H1 (cell line): ENCODE measurements at regions not wholly inside any gene's neighbourhood (a gene's known extent, or its start where the extent isn't known, plus 50 kb on each side); places are given as distances from the start of the nearest gene placed in this dataset.

Source experiments
- ATF2 ChIP-seq: IDR thresholded peaks from 2 replicates; pipeline ENCODE4 v1.6.1; 2012; ENCODE audit warnings: low read length, inconsistent platforms
- CHD2 ChIP-seq: IDR thresholded peaks from 2 replicates; pipeline ENCODE4 v1.6.1; 2012; ENCODE audit warnings: low read length, improper control_type of control experiment
- EP300 ChIP-seq, 2 experiments: IDR thresholded peaks; 1 replicate in 1 of 2; 2 replicates in 1 of 2; pipeline ENCODE4 v1.6.1; 2011 to 2012; ENCODE audit warnings: low read depth in 2 of 2, low read length in 2 of 2, mild to moderate bottlenecking in 2 of 2, borderline replicate concordance in 1 of 2, inconsistent platforms in 1 of 2, moderate library complexity in 1 of 2
- EZH2 ChIP-seq: fragments of 200-600 bp; sonication (generic); IDR thresholded peaks from 2 replicates; pipeline ENCODE4 v1.7.1; 2012; ENCODE audit warnings: low read depth, mild to moderate bottlenecking, moderate library complexity, low read length, inconsistent platforms; ENCODE audit not compliant: severe bottlenecking
- GABPA ChIP-seq: IDR thresholded peaks from 2 replicates; pipeline ENCODE4 v1.6.1; 2011; ENCODE audit warnings: mild to moderate bottlenecking, low read length, moderate library complexity, borderline replicate concordance; ENCODE audit not compliant: insufficient read depth
- HDAC6 ChIP-seq: IDR thresholded peaks from one replicate; pipeline ENCODE4 v1.7.1; 2012; ENCODE audit warnings: low read depth, mild to moderate bottlenecking, inconsistent platforms, low read length, moderate library complexity
- MAX ChIP-seq: IDR thresholded peaks from 2 replicates; pipeline ENCODE4 v1.6.1; 2012; ENCODE audit warnings: inconsistent platforms
- USF2 ChIP-seq: IDR thresholded peaks from 2 replicates; pipeline ENCODE4 v1.6.1; 2011; ENCODE audit warnings: low read length, improper control_type of control experiment
- TF ChIP-seq, protein P1 (sequence below), 3 experiments: IDR thresholded peaks; 1 replicate in 2 of 3; 2 replicates in 1 of 3; pipeline versions ENCODE4 v1.5.1 to v1.6.1; 2011; ENCODE audit warnings: low read length in 3 of 3, mild to moderate bottlenecking in 3 of 3, inconsistent platforms in 2 of 3, low read depth in 1 of 3, moderate library complexity in 1 of 3; ENCODE audit not compliant: insufficient read depth in 1 of 3; ENCODE audit errors: control extremely low read depth in 1 of 3

GRCh38 chr5:68431186-68431585 lies 215.6 kb downstream of the PIK3R1 start:
- TF ChIP-seq, protein P1, sequence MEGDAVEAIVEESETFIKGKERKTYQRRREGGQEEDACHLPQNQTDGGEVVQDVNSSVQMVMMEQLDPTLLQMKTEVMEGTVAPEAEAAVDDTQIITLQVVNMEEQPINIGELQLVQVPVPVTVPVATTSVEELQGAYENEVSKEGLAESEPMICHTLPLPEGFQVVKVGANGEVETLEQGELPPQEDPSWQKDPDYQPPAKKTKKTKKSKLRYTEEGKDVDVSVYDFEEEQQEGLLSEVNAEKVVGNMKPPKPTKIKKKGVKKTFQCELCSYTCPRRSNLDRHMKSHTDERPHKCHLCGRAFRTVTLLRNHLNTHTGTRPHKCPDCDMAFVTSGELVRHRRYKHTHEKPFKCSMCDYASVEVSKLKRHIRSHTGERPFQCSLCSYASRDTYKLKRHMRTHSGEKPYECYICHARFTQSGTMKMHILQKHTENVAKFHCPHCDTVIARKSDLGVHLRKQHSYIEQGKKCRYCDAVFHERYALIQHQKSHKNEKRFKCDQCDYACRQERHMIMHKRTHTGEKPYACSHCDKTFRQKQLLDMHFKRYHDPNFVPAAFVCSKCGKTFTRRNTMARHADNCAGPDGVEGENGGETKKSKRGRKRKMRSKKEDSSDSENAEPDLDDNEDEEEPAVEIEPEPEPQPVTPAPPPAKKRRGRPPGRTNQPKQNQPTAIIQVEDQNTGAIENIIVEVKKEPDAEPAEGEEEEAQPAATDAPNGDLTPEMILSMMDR (IDR thresholded peaks at IDR 0.05; ENCODE audit: control extremely low read depth in 1 of 3, insufficient read depth in 1 of 3, low read depth in 1 of 3, low read length in 3 of 3): no peak
- TF ChIP-seq USF2 (no peak), MAX (no peak), GABPA (no peak), EZH2 (no peak), HDAC6 (no peak), EP300 (IDR thresholded peaks at IDR 0.05; ENCODE audit: borderline replicate concordance in 1 of 2, low read depth in 2 of 2, low read length in 2 of 2) (no peak), CHD2 (no peak), ATF2 (no peak)
